ENCODE measurements at regions not wholly inside any gene's neighbourhood (a gene's known extent, or its start where the extent isn't known, plus 50 kb on each side); places are given as distances from the start of the nearest gene placed in this dataset.

- POLR2A ChIA-PET, result no interaction called here
- no peak overlapping the region for H3K4me3 Mint-ChIP-seq
- ATAC-seq (peak; percentile 86), DNase-seq (peak; percentile 66)
- H3K27me3 Mint-ChIP-seq, result peaks cover 8% of the 10 kb centered on the region
- peak overlapping the region; percentile 37 for H3K27ac Mint-ChIP-seq
- intact Hi-C loops (cut with DNase I, micrococcal nuclease), result loop anchor here (1.0 to 2.0 kb wide), 3 partner anchors 25 to 90 kb away; no protein-coding TSS in a partner anchor
- CTCF ChIA-PET, result no interaction called here
- peaks cover 5% of the 10 kb centered on the region for H3K9me3 Mint-ChIP-seq (ENCODE audit: low read depth)
- H3K36me3 Mint-ChIP-seq (ENCODE audit: low read depth), result no peaks in the 10 kb centered on the region
- H3K4me1 Mint-ChIP-seq, result peaks cover 27% of the 10 kb centered on the region
Observed at GRCh38 chr11:69213316-69213715, 57.6 kb downstream of the SMIM38 start.

GRCh38 chr11:69213964-69214363 is 58.2 kb downstream of the SMIM38 start:
- ATAC-seq (no peak), DNase-seq (no peak)
- H3K4me3 Mint-ChIP-seq, result no peak overlapping the region
- peak overlapping the region; percentile 23 for H3K27ac Mint-ChIP-seq
- H3K4me1 Mint-ChIP-seq, result peaks cover 27% of the 10 kb centered on the region
- intact Hi-C loops (cut with DNase I, micrococcal nuclease), result loop anchor here (1.0 to 2.0 kb wide), 3 partner anchors 25 to 91 kb away; no protein-coding TSS in a partner anchor
- H3K36me3 Mint-ChIP-seq (ENCODE audit: low read depth), result no peaks in the 10 kb centered on the region
- peaks cover 3% of the 10 kb centered on the region for H3K9me3 Mint-ChIP-seq (ENCODE audit: low read depth)
- CTCF ChIA-PET, result no interaction called here
- peaks cover 8% of the 10 kb centered on the region for H3K27me3 Mint-ChIP-seq
- POLR2A ChIA-PET, result interaction anchor here (0.7 kb wide), 1 partner anchor 344 kb away, joined by 5 read pairs; no protein-coding TSS in a partner anchor

- Mint-ChIP-seq H3K4me1 (peaks cover 25% of the 10 kb centered on the region), H3K27me3 (peaks cover 8% of the 10 kb centered on the region), H3K36me3 (ENCODE audit: low read depth) (no peaks in the 10 kb centered on the region), H3K9me3 (ENCODE audit: low read depth) (peaks cover 3% of the 10 kb centered on the region), H3K27ac (no peak overlapping the region), H3K4me3 (no peak overlapping the region)
- DNase-seq, result no peak
- POLR2A ChIA-PET, result no interaction called here
- intact Hi-C loops (cut with DNase I, micrococcal nuclease), result loop anchor here in 1 of 2 experiments (5.0 kb wide), 1 partner anchor 242 kb away; no protein-coding TSS in a partner anchor
- no peak for ATAC-seq
- CTCF ChIA-PET, result no interaction called here
Observed at GRCh38 chr11:69215216-69215615, 59.5 kb downstream of the SMIM38 start.

GRCh38 chr11:69215784-69216415 is 60.2 kb downstream of the SMIM38 start:
- DNase-seq, result no peak
- peaks cover 3% of the 10 kb centered on the region for H3K9me3 Mint-ChIP-seq (ENCODE audit: low read depth)
- H3K4me1 Mint-ChIP-seq, result peaks cover 21% of the 10 kb centered on the region
- ATAC-seq, result no peak
- CTCF ChIA-PET, result no interaction called here
- POLR2A ChIA-PET, result no interaction called here
- intact Hi-C loops (cut with DNase I, micrococcal nuclease), result loop anchor here in 1 of 2 experiments (5.0 kb wide), 1 partner anchor 241 kb away; no protein-coding TSS in a partner anchor
- no peaks in the 10 kb centered on the region for H3K36me3 Mint-ChIP-seq (ENCODE audit: low read depth)
- no peak overlapping the region for H3K4me3 Mint-ChIP-seq
- H3K27ac Mint-ChIP-seq, result no peak overlapping the region
- peaks cover 8% of the 10 kb centered on the region for H3K27me3 Mint-ChIP-seq

DNA sequence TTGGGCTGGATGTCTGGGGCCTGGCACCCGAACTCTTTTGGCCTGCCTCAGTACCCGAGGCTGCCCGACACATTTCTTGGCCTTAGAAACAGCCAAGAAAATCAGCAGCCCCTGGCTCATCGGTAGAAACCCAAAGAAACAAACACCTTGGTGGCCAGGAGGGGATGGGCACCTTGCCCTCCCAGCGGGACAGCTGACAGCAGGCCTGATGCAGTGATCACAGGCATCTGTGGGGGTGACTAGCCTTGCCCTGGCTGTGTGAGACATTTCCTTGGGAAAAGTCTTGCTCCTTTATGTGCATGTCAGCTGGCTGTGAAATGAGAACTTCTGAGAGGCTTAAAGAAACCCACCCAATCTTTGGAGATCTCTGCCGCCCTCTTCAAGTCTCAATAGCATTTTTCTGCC is 60.9 kb downstream of the SMIM38 start:
- Mint-ChIP-seq H3K9me3 (ENCODE audit: low read depth) (peaks cover 3% of the 10 kb centered on the region), H3K27me3 (peaks cover 2% of the 10 kb centered on the region), H3K4me3 (no peak overlapping the region), H3K27ac (no peak overlapping the region), H3K4me1 (peaks cover 16% of the 10 kb centered on the region), H3K36me3 (ENCODE audit: low read depth) (no peaks in the 10 kb centered on the region)
- no peak for DNase-seq
- intact Hi-C loops (cut with DNase I, micrococcal nuclease), result loop anchor here in 1 of 2 experiments (5.0 kb wide), 1 partner anchor 241 kb away; no protein-coding TSS in a partner anchor
- POLR2A ChIA-PET, result no interaction called here
- no peak for ATAC-seq
- CTCF ChIA-PET, result interaction anchor here (1.0 kb wide), 1 partner anchor 15 kb away, joined by 4 read pairs; no protein-coding TSS in a partner anchor

GRCh38 chr11:69217276-69218105 is 61.8 kb downstream of the SMIM38 start:
- POLR2A ChIA-PET, result no interaction called here
- no peak overlapping the region for H3K27ac Mint-ChIP-seq
- DNase-seq (no peak), ATAC-seq (no peak)
- intact Hi-C loops (cut with DNase I, micrococcal nuclease), result loop anchor here in 1 of 2 experiments (5.0 kb wide), 1 partner anchor 240 kb away; no protein-coding TSS in a partner anchor
- no peaks in the 10 kb centered on the region for H3K36me3 Mint-ChIP-seq (ENCODE audit: low read depth)
- no peak overlapping the region for H3K4me3 Mint-ChIP-seq
- peaks cover 12% of the 10 kb centered on the region for H3K4me1 Mint-ChIP-seq
- CTCF ChIA-PET, result interaction anchor here (0.9 to 1.0 kb wide), 2 partner anchors 14 to 115 kb away, joined by 3 to 4 read pairs; no protein-coding TSS in a partner anchor
- H3K9me3 Mint-ChIP-seq (ENCODE audit: low read depth), result peaks cover 3% of the 10 kb centered on the region
- no peaks in the 10 kb centered on the region for H3K27me3 Mint-ChIP-seq

DNA sequence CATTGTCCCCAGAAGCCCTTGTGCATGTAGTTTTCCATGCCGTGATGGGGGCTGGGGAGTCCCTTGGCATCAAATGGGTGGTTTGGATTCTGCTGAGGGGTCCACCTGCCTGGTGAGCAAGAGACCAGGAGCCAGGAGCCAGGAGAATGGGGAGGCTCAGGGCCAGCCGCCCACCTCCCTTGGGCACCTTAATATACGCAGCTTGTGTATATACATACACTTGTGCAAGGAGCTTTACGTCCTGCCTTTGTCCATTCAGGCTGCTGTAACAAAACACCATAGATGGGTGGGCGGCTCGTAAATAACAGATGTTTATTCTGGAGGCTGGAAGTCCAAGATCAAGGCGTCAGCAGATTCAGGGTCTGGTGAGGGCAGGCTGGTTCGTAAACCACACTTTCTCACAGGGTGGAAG is 62.5 kb downstream of the SMIM38 start:
- POLR2A ChIA-PET, result no interaction called here

GRCh38 chr11:69218946-69219720 is 63.4 kb downstream of the SMIM38 start:
- Mint-ChIP-seq H3K4me1 (no peaks in the 10 kb centered on the region), H3K27ac (no peak overlapping the region), H3K4me3 (no peak overlapping the region), H3K36me3 (ENCODE audit: low read depth) (no peaks in the 10 kb centered on the region), H3K9me3 (ENCODE audit: low read depth) (peaks cover 3% of the 10 kb centered on the region), H3K27me3 (no peaks in the 10 kb centered on the region)
- intact Hi-C loops (cut with DNase I, micrococcal nuclease), result loop anchor here in 1 of 2 experiments (5.0 kb wide), 1 partner anchor 238 kb away; no protein-coding TSS in a partner anchor
- DNase-seq, result no peak
- ChIA-PET CTCF (no interaction called here), POLR2A (no interaction called here)
- ATAC-seq, result no peak

More for the DNA sequence above, 62.5 kb downstream of the SMIM38 start:
- H3K27ac Mint-ChIP-seq, result no peak overlapping the region
- intact Hi-C loops (cut with DNase I, micrococcal nuclease), result loop anchor here in 1 of 2 experiments (5.0 kb wide), 1 partner anchor 239 kb away; no protein-coding TSS in a partner anchor
- DNase-seq, result no peak
- peaks cover 6% of the 10 kb centered on the region for H3K4me1 Mint-ChIP-seq
- CTCF ChIA-PET, result no interaction called here
- H3K9me3 Mint-ChIP-seq (ENCODE audit: low read depth), result peaks cover 3% of the 10 kb centered on the region
- no peak overlapping the region for H3K4me3 Mint-ChIP-seq
- no peaks in the 10 kb centered on the region for H3K36me3 Mint-ChIP-seq (ENCODE audit: low read depth)
- ATAC-seq, result no peak
- no peaks in the 10 kb centered on the region for H3K27me3 Mint-ChIP-seq

GRCh38 chr11:69219991-69220390 is 64.3 kb downstream of the SMIM38 start:
- H3K4me3 Mint-ChIP-seq, result no peak overlapping the region
- ChIA-PET POLR2A (no interaction called here), CTCF (interaction anchor here (0.6 to 0.7 kb wide), 2 partner anchors 247 to 664 kb away, joined by 3 to 4 read pairs; no protein-coding TSS in a partner anchor)
- peaks cover 2% of the 10 kb centered on the region for H3K27me3 Mint-ChIP-seq
- H3K36me3 Mint-ChIP-seq (ENCODE audit: low read depth), result no peaks in the 10 kb centered on the region
- no peaks in the 10 kb centered on the region for H3K4me1 Mint-ChIP-seq
- intact Hi-C loops (cut with DNase I, micrococcal nuclease), result loop anchor here in 1 of 2 experiments (5.0 kb wide), 1 partner anchor 237 kb away; no protein-coding TSS in a partner anchor
- no peak for DNase-seq
- no peaks in the 10 kb centered on the region for H3K9me3 Mint-ChIP-seq (ENCODE audit: low read depth)
- no peak overlapping the region for H3K27ac Mint-ChIP-seq
- no peak for ATAC-seq

GRCh38 chr11:69220561-69221051 is 64.9 kb downstream of the SMIM38 start:
- Mint-ChIP-seq H3K36me3 (ENCODE audit: low read depth) (no peaks in the 10 kb centered on the region), H3K27ac (no peak overlapping the region), H3K4me3 (no peak overlapping the region), H3K4me1 (no peaks in the 10 kb centered on the region), H3K27me3 (peaks cover 2% of the 10 kb centered on the region), H3K9me3 (ENCODE audit: low read depth) (no peaks in the 10 kb centered on the region)
- CTCF ChIA-PET, result interaction anchor here (0.7 kb wide), 1 partner anchor 664 kb away, joined by 4 read pairs; no protein-coding TSS in a partner anchor
- intact Hi-C loops (cut with DNase I, micrococcal nuclease), result no loop called here
- DNase-seq, result peak; percentile 0
- POLR2A ChIA-PET, result no interaction called here
- no peak for ATAC-seq

- peaks cover 7% of the 10 kb centered on the region for H3K27me3 Mint-ChIP-seq
- intact Hi-C loops (cut with DNase I, micrococcal nuclease), result no loop called here
- no peaks in the 10 kb centered on the region for H3K4me1 Mint-ChIP-seq
- no peak overlapping the region for H3K4me3 Mint-ChIP-seq
- ChIA-PET POLR2A (no interaction called here), CTCF (no interaction called here)
- H3K9me3 Mint-ChIP-seq (ENCODE audit: low read depth), result peaks cover 4% of the 10 kb centered on the region
- no peak overlapping the region for H3K27ac Mint-ChIP-seq
- H3K36me3 Mint-ChIP-seq (ENCODE audit: low read depth), result no peaks in the 10 kb centered on the region
- ATAC-seq (no peak), DNase-seq (no peak)
Observed at GRCh38 chr11:69221086-69221485, 65.4 kb downstream of the SMIM38 start.
